ENCODE measurements at regions not wholly inside any gene's neighbourhood (a gene's known extent, or its start where the extent isn't known, plus 50 kb on each side); places are given as distances from the start of the nearest gene placed in this dataset.

GRCh38 chr12:67780580-67781084 lies 132.1 kb downstream of the DYRK2 start:
- in situ Hi-C loops (cut with MboI; ENCODE audit: low pct_unique_long_range_greater_than_20kb, low sequenced_read_pairs, unreplicated experiment), result no loop called here
- no peak for DNase-seq (ENCODE audit: low spot score)
- TF ChIP-seq CTCF (IDR thresholded peaks at IDR 0.05; ENCODE audit: extremely low read depth, insufficient read depth, missing control alignments), result no peak

GRCh38 chr12:67782573-67782972 lies 134.0 kb downstream of the DYRK2 start:
- TF ChIP-seq CTCF (IDR thresholded peaks at IDR 0.05; ENCODE audit: extremely low read depth, insufficient read depth, missing control alignments), result no peak
- in situ Hi-C loops (cut with MboI; ENCODE audit: low pct_unique_long_range_greater_than_20kb, low sequenced_read_pairs, unreplicated experiment), result no loop called here

GRCh38 chr12:67783393-67783792 lies 134.8 kb downstream of the DYRK2 start:
- in situ Hi-C loops (cut with MboI; ENCODE audit: low pct_unique_long_range_greater_than_20kb, low sequenced_read_pairs, unreplicated experiment), result no loop called here
- no peak for DNase-seq (ENCODE audit: low spot score)

More at GRCh38 chr12:67782573-67782972, 134.0 kb downstream of the DYRK2 start:
- DNase-seq (ENCODE audit: low spot score), result no peak

GRCh38 chr12:67784831-67785230 lies 136.3 kb downstream of the DYRK2 start:
- no peak for TF ChIP-seq CTCF (IDR thresholded peaks at IDR 0.05; ENCODE audit: extremely low read depth, insufficient read depth, missing control alignments)
- in situ Hi-C loops (cut with MboI; ENCODE audit: low pct_unique_long_range_greater_than_20kb, low sequenced_read_pairs, unreplicated experiment), result no loop called here
- no peak for DNase-seq (ENCODE audit: low spot score)

More at GRCh38 chr12:67783393-67783792, 134.8 kb downstream of the DYRK2 start:
- no peak for TF ChIP-seq CTCF (IDR thresholded peaks at IDR 0.05; ENCODE audit: extremely low read depth, insufficient read depth, missing control alignments)

GRCh38 chr12:67786086-67786485 lies 137.5 kb downstream of the DYRK2 start:
- in situ Hi-C loops (cut with MboI; ENCODE audit: low pct_unique_long_range_greater_than_20kb, low sequenced_read_pairs, unreplicated experiment), result no loop called here
- no peak for TF ChIP-seq CTCF (IDR thresholded peaks at IDR 0.05; ENCODE audit: extremely low read depth, insufficient read depth, missing control alignments)
- no peak for DNase-seq (ENCODE audit: low spot score)

GRCh38 chr12:67788118-67788517 lies 139.6 kb downstream of the DYRK2 start:
- DNase-seq (ENCODE audit: low spot score), result no peak
- in situ Hi-C loops (cut with MboI; ENCODE audit: low pct_unique_long_range_greater_than_20kb, low sequenced_read_pairs, unreplicated experiment), result no loop called here
- no peak for TF ChIP-seq CTCF (IDR thresholded peaks at IDR 0.05; ENCODE audit: extremely low read depth, insufficient read depth, missing control alignments)

- no peak for DNase-seq (ENCODE audit: low spot score)
- in situ Hi-C loops (cut with MboI; ENCODE audit: low pct_unique_long_range_greater_than_20kb, low sequenced_read_pairs, unreplicated experiment), result no loop called here
- no peak for TF ChIP-seq CTCF (IDR thresholded peaks at IDR 0.05; ENCODE audit: extremely low read depth, insufficient read depth, missing control alignments)
Measured at GRCh38 chr12:67789266-67789665, 140.7 kb downstream of the DYRK2 start.
